HG03159 (cell line): ENCODE measurements at regions not wholly inside any gene's neighbourhood (a gene's known extent, or its start where the extent isn't known, plus 50 kb on each side); places are given as distances from the start of the nearest gene placed in this dataset.
A peak's percentile ranks its signal among the peaks of the same experiment; 100 is the strongest.

ENCODE experiments used
- ATAC-seq: cut with Tn5 transposase; IDR thresholded peaks from one replicate; pipeline ENCODE4 v1.9.1; 2021; ENCODE audit warnings: mild to moderate bottlenecking, moderate library complexity; ENCODE audit not compliant: unreplicated experiment

DNA sequence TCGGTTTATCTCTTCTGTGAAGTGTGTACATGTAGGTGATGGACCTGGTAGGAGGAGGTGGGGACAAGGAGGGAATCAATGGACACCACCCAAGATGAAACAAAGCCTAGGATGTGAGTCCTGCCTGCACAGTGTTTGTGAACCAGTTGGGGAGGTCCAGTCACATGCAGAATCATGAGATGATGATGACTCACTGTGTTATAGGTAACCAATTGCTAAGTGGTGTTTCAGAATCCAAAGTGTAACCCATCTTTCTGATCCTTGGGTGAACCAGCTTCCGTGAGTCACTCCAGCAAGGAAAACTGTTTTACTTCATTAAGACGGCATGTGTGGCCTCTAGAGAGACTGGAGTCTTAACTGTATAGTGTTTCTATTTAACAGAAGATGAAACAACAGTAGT is 57.9 kb upstream of the HPF1 start:
- ATAC-seq, result no peak

DNA sequence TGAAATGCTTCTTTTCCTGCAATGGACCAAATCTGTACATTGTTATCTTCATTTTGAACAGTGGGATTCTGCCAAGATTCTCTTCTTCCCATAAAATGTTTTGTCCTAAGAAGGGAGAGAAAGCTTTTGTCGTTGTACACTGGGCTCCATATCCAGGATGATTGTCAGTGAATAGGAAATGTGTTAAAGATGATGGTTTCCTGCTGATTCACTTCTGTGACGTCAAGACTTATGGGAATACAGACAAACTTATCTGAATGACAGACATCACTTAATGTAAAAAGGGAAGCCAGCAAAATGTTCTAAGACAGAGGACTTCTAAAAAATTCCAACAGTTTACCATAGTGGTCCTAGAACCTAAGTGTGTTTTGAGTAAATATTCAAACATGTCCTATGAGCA is 53.7 kb upstream of the HPF1 start:
- no peak for ATAC-seq

GRCh38 chr4:169810325-169811323 is 52.9 kb upstream of the HPF1 start:
- ATAC-seq, result peak; percentile 65

DNA sequence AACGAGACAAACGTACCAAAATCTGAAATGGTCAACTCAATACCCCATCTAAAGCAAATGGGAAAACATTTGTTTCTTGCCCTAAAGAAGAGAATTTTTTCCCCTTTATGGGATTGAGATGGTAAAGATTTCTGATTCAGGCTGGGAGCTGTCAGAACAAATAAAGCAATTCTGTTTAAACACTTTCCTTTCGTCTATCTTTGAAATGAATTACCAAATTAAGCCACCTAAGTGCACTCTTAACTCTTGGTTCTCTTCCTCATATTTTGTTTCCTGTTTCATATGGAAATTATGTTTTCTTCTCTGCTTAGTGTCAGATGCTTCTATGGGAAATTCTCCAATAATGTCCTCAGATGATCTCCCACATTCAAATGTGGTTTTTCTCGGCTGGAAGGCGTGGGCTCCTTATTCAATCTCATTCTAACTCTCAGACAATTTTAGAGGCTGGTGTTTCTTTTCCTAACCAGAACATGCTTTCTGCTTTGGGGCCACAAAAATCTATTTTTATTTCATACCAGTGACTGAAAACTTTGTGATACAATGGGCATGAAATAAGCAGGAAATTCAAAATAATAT is 50.3 kb upstream of the HPF1 start:
- no peak for ATAC-seq
